ENCODE measurements at regions not wholly inside any gene's neighbourhood (a gene's known extent, or its start where the extent isn't known, plus 50 kb on each side); places are given as distances from the start of the nearest gene placed in this dataset.

DNA sequence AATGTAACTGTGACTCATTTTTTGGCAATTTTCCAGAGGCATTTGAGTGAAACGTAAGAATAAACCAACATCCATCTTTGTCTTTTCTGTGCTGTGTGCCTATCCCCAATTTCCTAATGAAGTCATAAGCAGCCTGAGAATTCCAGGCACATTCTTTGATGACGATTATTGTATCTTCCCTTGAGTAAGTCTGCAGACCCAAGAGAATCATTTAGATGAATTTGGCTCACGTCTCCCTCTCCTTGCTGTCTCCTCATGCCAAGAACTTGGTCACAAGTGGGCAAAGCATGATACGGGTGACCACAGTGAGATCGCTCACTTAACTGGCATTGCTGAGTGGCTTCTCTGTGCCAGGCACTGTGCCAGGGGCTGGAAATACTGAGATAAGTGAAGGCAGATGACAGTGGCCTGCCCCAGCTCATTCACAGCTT, 384.5 kb upstream of the IL12A start:
- intact Hi-C loops (cut with DNase I) = no loop called here
- DNase-seq (ENCODE audit: missing footprints) (peak; percentile 87), ATAC-seq (peak; percentile 97)

DNA sequence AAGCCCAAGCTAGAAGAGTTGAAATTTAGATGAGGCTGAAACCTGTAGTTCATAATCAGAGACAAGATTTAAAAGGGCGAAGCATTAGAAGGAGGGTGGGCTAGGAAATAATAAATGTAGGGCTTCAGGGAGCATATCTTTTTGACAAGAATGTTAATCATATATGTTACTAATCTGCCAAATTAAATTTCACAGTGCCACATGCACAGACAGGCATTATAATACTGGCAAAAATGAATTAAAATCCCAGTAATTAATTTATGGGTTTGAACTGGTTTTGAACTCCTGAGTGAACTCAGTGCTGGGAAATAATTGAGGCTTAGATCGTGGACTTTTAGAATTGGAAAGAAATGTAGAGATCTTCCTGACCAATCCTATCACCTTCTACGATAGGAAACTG, 383.5 kb upstream of the IL12A start:
- DNase-seq (ENCODE audit: missing footprints) = no peak
- intact Hi-C loops (cut with DNase I) = no loop called here
- ATAC-seq = no peak

DNA sequence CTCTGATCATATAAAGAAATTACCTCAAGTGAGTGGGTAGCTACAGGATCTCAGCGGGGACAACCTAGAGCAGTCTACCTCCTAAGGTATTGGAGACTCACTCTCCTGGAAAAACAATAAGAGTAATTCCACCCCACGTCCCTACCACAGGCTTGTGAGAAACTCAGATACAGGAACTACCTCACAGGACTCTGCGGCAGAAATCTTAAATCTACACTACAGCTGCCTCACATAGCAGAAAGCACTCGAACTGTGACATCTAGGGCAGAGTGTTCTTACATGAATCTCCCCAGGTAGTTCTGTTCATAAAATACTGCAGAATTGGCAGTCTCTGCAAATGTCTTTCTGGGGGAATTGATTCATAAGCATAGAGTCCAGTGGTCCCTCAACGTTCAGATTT, 382.9 kb upstream of the IL12A start:
- no peak for DNase-seq (ENCODE audit: missing footprints)
- intact Hi-C loops (cut with DNase I) = no loop called here
- ATAC-seq = no peak

DNA sequence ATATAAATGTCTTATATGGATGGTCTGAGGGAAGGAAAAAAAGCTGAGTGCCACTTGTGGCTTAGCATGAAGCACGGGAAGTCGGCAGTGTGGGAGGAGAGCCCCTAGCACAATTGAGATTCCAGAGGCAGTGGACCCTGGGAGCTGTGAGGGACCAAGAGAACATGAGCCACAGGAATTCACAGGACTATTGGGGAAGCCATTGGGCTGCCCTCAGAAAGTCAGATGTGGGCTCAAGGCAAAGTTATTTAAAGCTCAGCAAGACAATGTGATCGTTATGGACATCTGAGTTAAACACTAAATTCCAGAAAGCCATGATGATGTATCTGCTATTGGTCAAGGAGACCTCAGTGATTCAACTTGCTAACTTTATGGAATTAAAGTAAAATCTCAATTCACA, 380.8 kb upstream of the IL12A start:
- no peak for DNase-seq (ENCODE audit: missing footprints)
- intact Hi-C loops (cut with DNase I) = no loop called here
- no peak for ATAC-seq

DNA sequence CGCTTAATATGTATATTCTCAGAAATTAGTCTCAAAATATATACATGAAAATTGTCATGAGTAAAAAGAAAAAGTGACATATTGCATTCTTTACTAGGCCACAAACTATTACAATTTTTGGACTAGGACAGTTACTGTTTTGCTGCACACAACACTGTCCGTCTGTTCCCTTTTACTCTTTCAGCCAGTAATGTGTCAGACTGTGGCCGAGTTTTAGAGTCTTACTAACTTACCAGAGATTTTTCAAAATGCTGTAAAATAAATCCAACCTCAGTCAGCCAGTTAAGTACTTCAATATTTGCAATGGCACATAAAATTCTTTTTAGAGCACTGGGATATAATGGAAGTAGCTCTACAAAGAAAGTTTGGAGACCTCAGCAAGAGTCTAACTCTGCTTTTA, 380.3 kb upstream of the IL12A start:
- intact Hi-C loops (cut with DNase I) = no loop called here
- DNase-seq (ENCODE audit: missing footprints) (no peak), ATAC-seq (no peak)

DNA sequence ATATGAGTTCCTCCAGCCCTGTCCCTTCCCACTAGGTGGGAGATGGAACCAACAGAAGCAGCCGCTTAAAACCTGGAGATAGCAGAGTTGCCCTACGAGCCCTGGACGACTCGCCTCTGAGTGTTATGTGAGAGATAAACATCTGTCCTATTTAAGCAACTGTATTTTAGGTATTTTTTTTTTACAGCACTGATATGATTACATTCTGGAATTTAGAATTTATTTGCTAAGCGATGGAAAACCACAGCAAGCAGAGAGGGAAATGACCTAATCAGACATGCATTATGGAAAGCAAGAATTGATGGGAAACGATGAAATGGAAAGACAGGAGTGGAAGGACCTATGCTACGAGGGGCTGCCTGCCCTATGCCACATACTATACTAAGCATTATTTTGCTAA, 379.0 kb upstream of the IL12A start:
- intact Hi-C loops (cut with DNase I) = loop anchor here (10.0 kb wide), 2 partner anchors 125 to 395 kb away; no protein-coding TSS in a partner anchor
- DNase-seq (ENCODE audit: missing footprints) (no peak), ATAC-seq (no peak)

DNA sequence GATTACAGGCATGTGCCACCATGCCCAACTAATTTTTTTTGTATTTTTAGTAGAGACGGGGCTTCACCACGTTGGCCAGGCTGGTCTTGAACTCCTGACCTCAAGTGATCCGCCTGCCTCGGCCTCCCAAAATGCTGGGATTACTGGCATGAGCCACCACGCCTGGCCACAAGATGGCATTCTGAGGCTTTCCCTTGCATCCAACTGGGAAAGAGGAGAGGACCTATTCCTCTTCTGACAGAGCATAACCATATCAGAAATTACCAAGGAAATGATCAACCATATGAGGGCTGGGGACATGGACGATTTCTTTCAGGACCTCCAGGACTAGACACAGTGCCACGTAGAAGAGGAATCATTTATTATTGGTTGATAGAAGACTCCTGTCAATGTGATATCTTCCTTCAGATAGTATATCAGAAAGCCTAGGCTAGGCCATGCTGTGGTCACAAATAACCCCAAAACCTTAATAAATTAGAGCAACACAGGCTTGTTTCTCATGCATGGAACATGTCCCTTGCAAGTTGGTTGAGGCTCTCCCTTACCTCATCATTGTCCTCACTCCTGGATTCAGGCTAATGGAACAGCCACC, 372.3 kb upstream of the IL12A start:
- intact Hi-C loops (cut with DNase I) = loop anchor here (1.0 to 10.0 kb wide), 5 partner anchors 56 to 388 kb away; no protein-coding TSS in a partner anchor

DNA sequence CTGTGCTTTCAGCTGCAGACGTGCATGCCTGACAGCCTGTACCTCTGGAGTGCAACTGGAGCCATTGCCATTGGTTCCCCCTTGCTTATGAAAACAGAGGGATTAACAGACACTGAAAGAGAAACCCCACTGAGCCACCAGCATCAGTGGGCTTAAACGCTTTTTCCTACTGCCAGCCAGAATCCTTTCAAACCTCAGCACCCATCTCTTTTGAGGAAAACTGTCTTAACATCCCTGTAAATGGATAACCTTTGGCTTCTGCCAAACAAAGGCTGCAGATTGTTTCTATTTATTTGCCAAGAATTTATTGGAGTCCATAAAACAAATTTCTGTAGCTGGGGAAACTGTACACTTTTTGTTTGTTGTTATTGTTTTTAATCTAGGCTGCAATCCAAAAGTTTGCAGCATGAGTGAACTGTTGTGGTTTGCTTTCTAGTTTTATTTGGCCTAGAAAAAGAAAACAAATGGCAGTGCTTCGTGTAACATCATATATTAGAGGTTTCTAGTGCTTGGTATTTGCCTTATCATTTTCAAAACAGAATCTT, 369.2 kb upstream of the IL12A start:
- no peak for DNase-seq (ENCODE audit: missing footprints)
- intact Hi-C loops (cut with DNase I) = loop anchor here (5.0 to 10.0 kb wide), 4 partner anchors 53 to 385 kb away; no protein-coding TSS in a partner anchor
- no peak for ATAC-seq

More for the DNA sequence above, 372.3 kb upstream of the IL12A start:
- DNase-seq (ENCODE audit: missing footprints) (no peak), ATAC-seq (peak; percentile 60)

DNA sequence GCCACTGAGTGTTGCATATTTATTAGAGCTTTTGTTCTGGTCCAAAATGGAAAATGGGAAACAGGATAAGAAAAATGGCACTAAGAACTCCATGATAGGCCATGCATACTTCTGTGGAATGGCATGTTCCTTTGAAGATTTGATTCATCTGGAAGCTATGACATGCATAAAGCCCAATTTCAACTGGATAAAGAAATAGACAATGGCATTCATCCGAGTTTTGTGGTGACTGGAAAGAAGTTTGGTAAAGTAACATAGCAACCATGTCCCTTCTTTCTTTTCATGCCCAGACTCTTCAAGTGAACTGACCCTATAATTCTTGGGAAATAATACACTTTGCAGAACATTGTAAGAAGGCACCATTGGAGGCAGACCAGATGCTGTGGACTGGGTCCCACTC, 368.4 kb upstream of the IL12A start:
- intact Hi-C loops (cut with DNase I) = no loop called here
- no peak for ATAC-seq
- no peak for DNase-seq (ENCODE audit: missing footprints)

DNA sequence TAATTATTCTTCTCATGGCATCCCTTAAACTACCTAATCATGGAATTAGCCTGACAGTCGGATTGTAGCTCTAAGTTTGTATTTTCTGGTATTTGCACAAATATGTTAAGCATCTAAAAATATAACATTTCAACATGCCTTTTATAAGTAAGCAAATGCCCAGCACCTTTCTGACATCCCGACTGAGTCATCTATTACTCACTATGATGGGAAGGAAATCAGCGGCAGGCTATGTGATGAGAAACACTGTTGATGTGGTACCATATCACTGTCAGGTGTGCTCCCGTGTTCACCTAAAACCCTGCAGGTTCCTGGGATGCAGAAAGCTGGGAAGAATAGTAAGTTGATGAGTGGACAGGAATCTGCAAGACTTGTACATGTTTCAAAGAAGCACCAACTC, 367.8 kb upstream of the IL12A start:
- intact Hi-C loops (cut with DNase I) = no loop called here
- no peak for DNase-seq (ENCODE audit: missing footprints)
- no peak for ATAC-seq

DNA sequence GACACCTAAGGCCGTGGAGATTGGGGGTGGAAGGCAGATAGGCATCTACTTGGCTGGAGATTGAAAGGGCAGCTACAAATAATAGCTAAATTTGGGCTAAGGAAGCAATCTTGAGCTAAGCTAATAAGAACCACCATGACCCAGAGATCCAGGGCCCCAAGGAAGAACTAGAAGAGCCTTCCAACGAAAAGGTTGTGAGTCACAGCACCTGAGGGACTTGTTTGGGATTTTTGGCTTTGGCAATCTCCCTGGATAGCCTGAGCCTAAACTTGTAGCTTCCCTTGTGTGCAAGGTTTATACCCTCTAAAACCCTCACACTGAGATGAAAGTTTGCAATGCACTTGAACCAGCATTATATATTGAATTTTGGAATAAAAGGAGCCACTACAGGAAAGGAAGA, 364.0 kb upstream of the IL12A start:
- no peak for DNase-seq (ENCODE audit: missing footprints)
- intact Hi-C loops (cut with DNase I) = no loop called here
- ATAC-seq = no peak

DNA sequence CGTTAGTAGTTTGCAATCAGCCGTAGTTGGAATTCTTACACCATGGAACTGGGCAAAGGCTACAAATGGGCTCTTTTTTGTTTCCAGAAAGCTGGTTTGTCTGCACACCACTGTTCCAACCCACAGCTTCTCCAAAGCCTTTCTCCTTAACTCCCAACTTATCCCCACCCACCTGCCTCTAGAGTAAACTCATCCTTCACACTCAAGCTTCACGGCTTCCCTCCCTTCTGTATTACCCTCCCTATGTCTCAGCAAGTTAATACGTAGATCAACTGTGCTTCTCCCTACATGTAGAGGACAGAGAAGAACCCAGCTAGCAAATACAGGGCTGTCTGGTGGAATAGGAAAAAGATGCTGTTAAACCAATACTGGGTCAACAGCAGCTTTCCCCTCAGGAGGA, 363.0 kb upstream of the IL12A start:
- ATAC-seq (no peak), DNase-seq (ENCODE audit: missing footprints) (no peak)
- intact Hi-C loops (cut with DNase I) = no loop called here

DNA sequence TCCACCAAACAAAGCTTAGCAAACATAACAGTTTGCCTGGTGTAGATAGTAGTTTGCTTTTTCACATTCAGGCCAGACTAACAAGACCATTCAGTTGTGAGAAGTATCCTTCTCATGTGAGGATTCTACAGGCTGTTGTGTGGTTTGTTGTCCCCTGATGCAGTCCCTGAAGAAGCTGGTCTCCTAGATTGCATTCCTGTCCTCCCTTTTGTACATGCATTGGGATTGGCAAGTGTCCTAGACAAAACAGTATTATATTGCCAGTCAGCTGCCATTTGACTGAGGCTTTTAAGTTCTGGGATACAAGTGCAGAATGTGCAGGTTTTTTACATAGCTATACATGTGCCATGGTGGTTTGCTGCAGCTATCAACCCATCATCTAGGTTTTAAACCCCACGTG, 362.0 kb upstream of the IL12A start:
- DNase-seq (ENCODE audit: missing footprints) (no peak), ATAC-seq (no peak)
- intact Hi-C loops (cut with DNase I) = no loop called here

DNA sequence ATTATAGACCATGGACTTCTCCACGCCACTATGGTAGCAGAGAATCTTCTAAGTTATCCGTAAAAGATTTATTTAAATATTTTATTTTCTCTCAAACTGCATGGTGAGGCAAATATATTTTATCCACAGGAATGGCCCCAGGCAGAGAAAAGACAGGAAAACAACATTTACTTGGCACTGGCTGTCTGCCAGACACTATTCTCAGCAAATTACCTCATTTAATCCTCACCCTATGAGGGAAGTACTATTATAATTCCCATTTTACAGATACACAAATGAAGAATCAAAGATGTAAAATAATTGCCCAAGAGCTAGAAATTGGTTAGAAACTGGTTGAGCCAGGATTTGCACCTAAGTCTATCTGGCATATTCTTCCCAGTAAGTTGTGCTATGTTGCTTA, 361.4 kb upstream of the IL12A start:
- no peak for ATAC-seq
- DNase-seq (ENCODE audit: missing footprints) = no peak
- intact Hi-C loops (cut with DNase I) = no loop called here

DNA sequence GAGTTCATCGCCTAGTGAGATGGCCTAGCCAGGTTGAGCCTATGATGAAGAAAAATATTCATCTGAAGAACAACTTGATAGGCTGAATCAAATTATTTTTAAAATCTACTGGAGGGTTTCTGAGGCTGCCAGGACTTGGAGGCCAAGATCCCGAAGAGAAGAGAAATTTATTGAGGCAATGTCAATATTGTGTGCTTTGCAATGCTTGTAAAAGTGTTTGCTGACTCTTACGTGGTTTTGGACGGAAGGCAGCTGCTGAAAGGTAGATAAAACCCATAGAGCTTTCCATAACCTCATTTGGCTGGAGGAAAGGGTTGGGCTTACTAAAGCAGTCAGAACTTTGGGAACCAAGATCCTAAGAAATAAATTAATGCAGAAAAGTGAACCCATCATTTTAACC, 361.0 kb upstream of the IL12A start:
- DNase-seq (ENCODE audit: missing footprints) = no peak
- no peak for ATAC-seq
- intact Hi-C loops (cut with DNase I) = no loop called here

DNA sequence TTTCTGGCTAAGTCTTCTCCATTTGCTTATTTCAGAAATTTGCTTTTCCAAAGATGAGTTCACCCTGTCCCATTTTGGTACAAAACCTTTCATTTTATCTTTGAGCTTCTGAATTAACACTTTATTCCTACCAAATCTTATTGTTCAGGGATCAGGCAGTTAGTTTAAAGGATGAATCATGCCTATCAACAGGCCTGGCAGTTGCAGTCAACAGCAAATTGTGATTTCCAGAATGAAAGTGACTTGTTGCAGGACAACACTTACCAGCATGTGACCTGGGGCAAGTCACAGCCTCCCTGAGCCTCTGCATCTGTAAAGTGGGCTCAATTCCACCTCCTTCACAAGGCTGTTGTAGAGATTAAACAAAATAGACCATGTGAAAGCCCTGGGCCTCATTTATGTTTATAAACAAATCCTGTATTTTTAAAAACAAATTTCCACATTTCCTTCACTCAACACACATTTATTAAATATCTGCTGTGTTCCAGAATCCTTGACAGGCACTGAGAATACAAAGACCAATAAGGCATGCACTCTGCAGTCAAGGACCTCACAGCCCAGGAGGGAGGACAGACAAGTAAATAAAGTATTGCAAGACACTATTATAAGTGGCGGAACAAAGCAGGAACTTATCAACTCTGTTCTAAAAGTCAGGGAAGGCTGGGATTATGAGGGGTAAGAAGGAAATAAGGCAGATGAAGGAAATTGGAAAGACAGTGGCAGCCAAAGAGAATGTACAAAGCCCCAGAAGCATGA, 359.1 kb upstream of the IL12A start:
- ATAC-seq (no peak), DNase-seq (ENCODE audit: missing footprints) (no peak)
- intact Hi-C loops (cut with DNase I) = no loop called here

DNA sequence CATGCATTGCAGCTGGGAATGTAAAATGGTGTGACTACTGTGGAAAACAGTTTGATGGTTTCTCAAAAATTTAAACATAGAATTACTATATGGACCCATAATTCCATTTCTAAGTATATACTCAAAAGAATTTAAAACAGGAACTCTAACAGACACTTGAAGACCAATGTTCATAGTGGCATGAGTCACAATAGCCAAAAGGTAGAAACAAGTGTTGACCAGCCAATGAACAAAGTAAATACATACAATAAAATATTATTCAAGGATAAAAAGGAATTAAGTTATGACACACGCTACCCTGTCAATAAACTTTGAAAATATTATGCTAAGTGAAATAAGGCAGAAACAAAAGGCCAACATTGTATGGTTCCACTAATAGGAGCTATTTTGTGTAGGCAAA, 357.4 kb upstream of the IL12A start:
- no peak for DNase-seq (ENCODE audit: missing footprints)
- ATAC-seq = no peak
- intact Hi-C loops (cut with DNase I) = no loop called here

DNA sequence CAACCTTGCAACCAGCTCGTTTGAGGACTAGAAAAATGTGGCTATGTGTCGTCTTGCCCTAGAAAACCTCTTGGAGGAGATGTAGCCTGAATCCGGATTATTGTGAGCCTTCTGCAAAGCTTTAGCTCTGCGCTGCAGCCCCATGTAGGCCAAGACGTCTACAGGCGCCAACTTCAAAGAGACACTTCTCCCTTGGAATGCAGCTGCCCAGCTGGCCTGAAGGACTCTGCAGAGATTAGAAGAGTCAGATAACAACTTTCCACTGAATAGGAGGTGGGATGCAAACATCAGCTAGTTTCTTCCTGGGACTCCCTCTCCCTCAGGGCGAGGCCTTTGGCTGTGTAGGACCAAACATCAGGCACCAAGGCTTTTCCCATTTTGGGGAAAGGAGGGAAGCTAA, 356.5 kb upstream of the IL12A start:
- intact Hi-C loops (cut with DNase I) = no loop called here
- ATAC-seq = no peak

DNA sequence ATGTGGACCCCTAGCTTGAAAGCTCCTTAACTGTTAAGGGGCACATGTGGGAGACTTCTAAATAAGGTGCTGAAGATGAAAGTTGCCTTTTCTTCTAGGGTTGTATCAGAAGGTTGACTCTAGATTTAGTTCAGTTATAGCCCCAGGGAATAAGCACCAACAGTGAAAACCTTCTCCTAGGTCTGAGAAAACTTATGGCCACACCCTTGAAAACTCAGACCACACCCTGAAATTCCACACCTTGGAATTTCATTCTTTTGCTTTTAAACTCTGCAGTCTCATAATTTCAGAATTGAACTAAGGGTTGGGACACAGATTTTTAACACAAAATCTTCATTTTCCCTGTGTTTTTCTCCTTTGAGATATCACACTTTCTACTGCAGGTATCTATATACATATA, 355.8 kb upstream of the IL12A start:
- DNase-seq (ENCODE audit: missing footprints) (no peak), ATAC-seq (no peak)
- intact Hi-C loops (cut with DNase I) = no loop called here

More for the DNA sequence above, 356.5 kb upstream of the IL12A start:
- DNase-seq (ENCODE audit: missing footprints) = no peak

DNA sequence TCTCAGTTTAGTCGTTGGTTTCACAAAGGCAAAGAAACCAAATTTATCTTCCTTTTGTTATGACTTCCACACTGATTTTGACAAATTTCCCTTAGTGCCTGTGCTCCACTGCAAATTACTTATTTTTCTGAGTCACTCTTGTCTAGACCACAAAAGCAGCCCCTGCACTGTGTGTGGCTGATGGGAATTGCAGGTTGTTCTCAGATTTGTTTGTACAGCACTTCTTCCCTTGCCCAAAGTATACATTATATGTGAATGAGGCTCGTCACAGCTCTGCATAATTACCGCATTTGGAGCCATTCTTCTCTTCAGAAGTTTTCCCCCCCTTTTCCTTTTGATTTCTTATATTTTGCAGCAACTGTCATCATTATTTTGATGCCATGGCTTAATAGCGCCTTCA, 354.2 kb upstream of the IL12A start:
- intact Hi-C loops (cut with DNase I) = no loop called here
- DNase-seq (ENCODE audit: missing footprints) (no peak), ATAC-seq (no peak)
